Hepatic stellate cell (primary cell): ENCODE measurements at regions not wholly inside any gene's neighbourhood (a gene's known extent, or its start where the extent isn't known, plus 50 kb on each side); places are given as distances from the start of the nearest gene placed in this dataset.

Experiments used
- DNase-seq: peaks from one replicate; pipeline ENCODE4 v3.0.0; 2011; ENCODE audit warnings: low spot score

- no peak for DNase-seq
These were observed 154.8 kb upstream of the ID2 start for GRCh38 chr2:8527031-8527430.

- no peak for DNase-seq
These were observed 154.2 kb upstream of the ID2 start for GRCh38 chr2:8527676-8528075.

GRCh38 chr2:8528863-8529262 lies 153.0 kb upstream of the ID2 start:
- no peak for DNase-seq

GRCh38 chr2:8529706-8530277 lies 152.1 kb upstream of the ID2 start:
- DNase-seq, result no peak

GRCh38 chr2:8531481-8531880 lies 150.4 kb upstream of the ID2 start:
- DNase-seq, result no peak

- DNase-seq, result no peak
These were observed 149.4 kb upstream of the ID2 start for GRCh38 chr2:8532438-8532837.

- DNase-seq, result no peak
These were observed 147.9 kb upstream of the ID2 start for GRCh38 chr2:8533923-8534322.

- no peak for DNase-seq
These were observed 147.5 kb upstream of the ID2 start for GRCh38 chr2:8534386-8534728.

GRCh38 chr2:8534729-8535468 lies 147.0 kb upstream of the ID2 start:
- DNase-seq, result no peak

GRCh38 chr2:8535469-8535795 lies 146.4 kb upstream of the ID2 start:
- no peak for DNase-seq

GRCh38 chr2:8535821-8536685 lies 145.8 kb upstream of the ID2 start:
- DNase-seq, result no peak

- DNase-seq, result no peak
These were observed 144.9 kb upstream of the ID2 start for GRCh38 chr2:8536686-8537561.

GRCh38 chr2:8537562-8538155 lies 144.2 kb upstream of the ID2 start:
- no peak for DNase-seq

GRCh38 chr2:8538531-8538930 lies 143.3 kb upstream of the ID2 start:
- DNase-seq, result no peak

- DNase-seq, result no peak
These were observed 142.8 kb upstream of the ID2 start for GRCh38 chr2:8538931-8539621.

- DNase-seq, result no peak
These were observed 141.9 kb upstream of the ID2 start for GRCh38 chr2:8539743-8540551.

GRCh38 chr2:8540552-8541055 lies 141.3 kb upstream of the ID2 start:
- no peak for DNase-seq

- DNase-seq, result no peak
These were observed 140.6 kb upstream of the ID2 start for GRCh38 chr2:8541223-8541622.

- DNase-seq, result no peak
These were observed 140.2 kb upstream of the ID2 start for GRCh38 chr2:8541636-8542035.

- no peak for DNase-seq
These were observed 139.3 kb upstream of the ID2 start for GRCh38 chr2:8542381-8543059.
